ENCODE measurements at regions not wholly inside any gene's neighbourhood (a gene's known extent, or its start where the extent isn't known, plus 50 kb on each side); places are given as distances from the start of the nearest gene placed in this dataset.
"Not testable (repeated sequence)": the region's sequence is repeated elsewhere in the genome, so short reads cannot be mapped to it uniquely, and the experiment has no call there.

- intact Hi-C loops (cut with DNase I) = no loop called here
Measured at GRCh38 chr14:27660683-27661082, 1062.8 kb upstream of the NOVA1 start.

GRCh38 chr14:27668531-27668930, 1070.7 kb upstream of the NOVA1 start:
- intact Hi-C loops (cut with DNase I) = no loop called here

More at GRCh38 chr14:27660683-27661082, 1062.8 kb upstream of the NOVA1 start:
- no peak for DNase-seq

GRCh38 chr14:27672047-27672446, 1074.2 kb upstream of the NOVA1 start:
- DNase-seq = no peak
- intact Hi-C loops (cut with DNase I) = no loop called here

More at GRCh38 chr14:27668531-27668930, 1070.7 kb upstream of the NOVA1 start:
- no peak for DNase-seq

GRCh38 chr14:27672811-27673737, 1075.2 kb upstream of the NOVA1 start:
- peak in 1 of 10 donors; percentile 73 for DNase-seq
- intact Hi-C loops (cut with DNase I) = not testable (repeated sequence)

GRCh38 chr14:27686137-27686536, 1080.5 kb upstream of the FOXG1 start:
- intact Hi-C loops (cut with DNase I) = no loop called here

GRCh38 chr14:27688841-27689444, 1077.6 kb upstream of the FOXG1 start:
- no peak for DNase-seq

More at GRCh38 chr14:27686137-27686536, 1080.5 kb upstream of the FOXG1 start:
- DNase-seq = no peak

GRCh38 chr14:27712364-27712763, 1054.2 kb upstream of the FOXG1 start:
- intact Hi-C loops (cut with DNase I) = no loop called here
- no peak for DNase-seq

More at GRCh38 chr14:27688841-27689444, 1077.6 kb upstream of the FOXG1 start:
- intact Hi-C loops (cut with DNase I) = no loop called here

GRCh38 chr14:27715561-27715960, 1051.0 kb upstream of the FOXG1 start:
- intact Hi-C loops (cut with DNase I) = no loop called here
- no peak for DNase-seq

- no peak for DNase-seq
- intact Hi-C loops (cut with DNase I) = no loop called here
Measured at GRCh38 chr14:27721760-27722159, 1044.8 kb upstream of the FOXG1 start.

GRCh38 chr14:27725482-27725881, 1041.1 kb upstream of the FOXG1 start:
- no peak for DNase-seq
- intact Hi-C loops (cut with DNase I) = no loop called here

GRCh38 chr14:27727251-27727770, 1039.3 kb upstream of the FOXG1 start:
- no peak for DNase-seq
- intact Hi-C loops (cut with DNase I) = no loop called here

GRCh38 chr14:27730204-27730603, 1036.4 kb upstream of the FOXG1 start:
- no peak for DNase-seq
- intact Hi-C loops (cut with DNase I) = no loop called here

GRCh38 chr14:27739657-27740156, 1026.9 kb upstream of the FOXG1 start:
- no peak for DNase-seq
- intact Hi-C loops (cut with DNase I) = no loop called here

- intact Hi-C loops (cut with DNase I) = no loop called here
- no peak for DNase-seq
Measured at GRCh38 chr14:27750114-27750513, 1016.5 kb upstream of the FOXG1 start.

- DNase-seq; intact Hi-C loops (cut with DNase I): not testable (repeated sequence)
Measured at GRCh38 chr14:27757642-27758041, 1008.9 kb upstream of the FOXG1 start.

GRCh38 chr14:27760367-27760766, 1006.2 kb upstream of the FOXG1 start:
- intact Hi-C loops (cut with DNase I); DNase-seq: not testable (repeated sequence)

GRCh38 chr14:27799066-27800028, 967.2 kb upstream of the FOXG1 start:
- intact Hi-C loops (cut with DNase I); DNase-seq: not testable (repeated sequence)

GRCh38 chr14:27817746-27818430, 948.7 kb upstream of the FOXG1 start:
- DNase-seq; intact Hi-C loops (cut with DNase I): not testable (repeated sequence)

- DNase-seq = peak in 1 of 10 donors; percentile 35
- intact Hi-C loops (cut with DNase I) = not testable (repeated sequence)
Measured at GRCh38 chr14:27826149-27826548, 940.4 kb upstream of the FOXG1 start.

Data from posterior cingulate gyrus (tissue), 11 donors.